Neural cell (in vitro differentiated cells): ENCODE measurements at regions not wholly inside any gene's neighbourhood (a gene's known extent, or its start where the extent isn't known, plus 50 kb on each side); places are given as distances from the start of the nearest gene placed in this dataset.

Experiments used
- CTCF ChIP-seq: fragments of 450-650 bp; IDR thresholded peaks from 2 replicates; pipeline ENCODE4 v1.5.1; 2014; ENCODE audit warnings: antibody characterized with exemption, mild to moderate bottlenecking, moderate library complexity; ENCODE audit not compliant: poor library complexity, severe bottlenecking
- EP300 ChIP-seq: fragments of 450-650 bp; conservative IDR thresholded peaks from 2 replicates; pipeline ENCODE4 v1.6.1; 2014; ENCODE audit warnings: antibody characterized with exemption, mild to moderate bottlenecking, moderate library complexity; ENCODE audit not compliant: poor library complexity, severe bottlenecking
- EZH2 ChIP-seq: fragments of 200-600, 300-800 bp; shearing (Covaris generic), sonication (generic); IDR thresholded peaks from 2 replicates; pipeline ENCODE4 v1.6.1; 2014; ENCODE audit warnings: antibody characterized with exemption, low read length, borderline replicate concordance, mild to moderate bottlenecking; ENCODE audit not compliant: insufficient read depth, poor library complexity, severe bottlenecking
- POLR2AphosphoS5 ChIP-seq: IDR thresholded peaks from 2 replicates; pipeline ENCODE4 v1.6.1; 2012
- REST ChIP-seq: IDR thresholded peaks from 2 replicates; pipeline ENCODE4 v1.6.1; 2012; ENCODE audit warnings: borderline replicate concordance
- SMC3 ChIP-seq: fragments of 450-650 bp; conservative IDR thresholded peaks from 2 replicates; pipeline ENCODE4 v1.6.1; 2014; ENCODE audit warnings: antibody characterized with exemption, mild to moderate bottlenecking, moderate library complexity; ENCODE audit not compliant: poor library complexity
- TAF1 ChIP-seq: IDR thresholded peaks from 2 replicates; pipeline ENCODE4 v1.6.1; 2012; ENCODE audit warnings: low read depth

- TF ChIP-seq CTCF (no peak), TAF1 (no peak), REST (no peak), POLR2AphosphoS5 (no peak), EP300 (no peak), SMC3 (no peak), EZH2 (no peak)
These were observed 325.2 kb downstream of the MN1 start for GRCh38 chr22:27476318-27476717.
